CD4-positive, alpha-beta T cell treated with Interleukin-4 for 1 hour (primary cell): ENCODE measurements at regions not wholly inside any gene's neighbourhood (a gene's known extent, or its start where the extent isn't known, plus 50 kb on each side); places are given as distances from the start of the nearest gene placed in this dataset.

Source experiments
- DNase-seq, 2 donors: peaks; one replicate each; pipeline ENCODE4 v3.0.0-alpha.2; 2020 to 2022

GRCh38 chr1:22221233-22221780, 78.4 kb upstream of the WNT4 start:
- DNase-seq: no peak

- DNase-seq: no peak
Observed at GRCh38 chr1:22222723-22223122, 79.8 kb upstream of the WNT4 start.

GRCh38 chr1:22223176-22223575, 80.3 kb upstream of the WNT4 start:
- DNase-seq: no peak

GRCh38 chr1:22224091-22224490, 81.2 kb upstream of the WNT4 start:
- no peak for DNase-seq

GRCh38 chr1:22224631-22225030, 81.7 kb upstream of the WNT4 start:
- no peak for DNase-seq

- no peak for DNase-seq
Observed at GRCh38 chr1:22225858-22226589, 83.1 kb upstream of the WNT4 start.

GRCh38 chr1:22228074-22228473, 85.2 kb upstream of the WNT4 start:
- no peak for DNase-seq

- no peak for DNase-seq
Observed at GRCh38 chr1:22228505-22228911, 85.6 kb upstream of the WNT4 start.

- no peak for DNase-seq
Observed at GRCh38 chr1:22229379-22229778, 86.5 kb upstream of the WNT4 start.

GRCh38 chr1:22231068-22231593, 88.2 kb upstream of the WNT4 start:
- DNase-seq: no peak

- no peak for DNase-seq
Observed at GRCh38 chr1:22231995-22232690, 89.2 kb upstream of the WNT4 start.

- DNase-seq: no peak
Observed at GRCh38 chr1:22233222-22233621, 90.3 kb upstream of the WNT4 start.

- DNase-seq: no peak
Observed at GRCh38 chr1:22234476-22235030, 91.7 kb upstream of the WNT4 start.

- DNase-seq: no peak
Observed at GRCh38 chr1:22236166-22236565, 93.3 kb upstream of the WNT4 start.

GRCh38 chr1:22236900-22237299, 94.0 kb upstream of the WNT4 start:
- no peak for DNase-seq

- no peak for DNase-seq
Observed at GRCh38 chr1:22237433-22238093, 94.7 kb upstream of the WNT4 start.

GRCh38 chr1:22238356-22239224, 95.7 kb upstream of the WNT4 start:
- no peak for DNase-seq

- no peak for DNase-seq
Observed at GRCh38 chr1:22239378-22239777, 96.5 kb upstream of the WNT4 start.

GRCh38 chr1:22241250-22241649, 98.4 kb upstream of the WNT4 start:
- no peak for DNase-seq

GRCh38 chr1:22241811-22242210, 98.9 kb upstream of the WNT4 start:
- DNase-seq: no peak

GRCh38 chr1:22245100-22245650, 102.3 kb upstream of the WNT4 start:
- DNase-seq: no peak

GRCh38 chr1:22245726-22246125, 102.8 kb upstream of the WNT4 start:
- no peak for DNase-seq
